Chondrocyte (in vitro differentiated cells): ENCODE measurements at regions not wholly inside any gene's neighbourhood (a gene's known extent, or its start where the extent isn't known, plus 50 kb on each side); places are given as distances from the start of the nearest gene placed in this dataset.

Source experiments
- DNase-seq: peaks from one replicate; pipeline ENCODE4 v3.0.0; 2021; ENCODE audit warnings: mixed read lengths, low spot score
- H3K27ac Mint-ChIP-seq: one replicate; pipeline ENCODE4 v1.8.0; 2021; ENCODE audit warnings: mild to moderate bottlenecking, moderate library complexity, mixed read lengths; ENCODE audit not compliant: unreplicated experiment
- H3K27me3 Mint-ChIP-seq: 2 replicates; pipeline ENCODE4 v1.8.0; 2021; ENCODE audit warnings: low read depth, mixed read lengths
- H3K36me3 Mint-ChIP-seq: 2 replicates; pipeline ENCODE4 v1.8.0; 2021; ENCODE audit warnings: low read depth, mixed read lengths
- H3K4me1 Mint-ChIP-seq: 2 replicates; pipeline ENCODE4 v1.8.0; 2021; ENCODE audit warnings: low read depth, mild to moderate bottlenecking, mixed read lengths
- H3K4me3 Mint-ChIP-seq: one replicate; pipeline ENCODE4 v1.8.0; 2021; ENCODE audit warnings: mild to moderate bottlenecking, moderate library complexity, mixed read lengths; ENCODE audit not compliant: unreplicated experiment
- H3K9me3 Mint-ChIP-seq: 2 replicates; pipeline ENCODE4 v1.8.0; 2021; ENCODE audit warnings: low read depth, mixed read lengths
- CTCF ChIP-seq: fragments of 200-600 bp; sonication (generic); IDR thresholded peaks from 2 replicates; pipeline ENCODE4 v1.5.0; 2021; ENCODE audit warnings: antibody characterized with exemption, mild to moderate bottlenecking, moderate library complexity

GRCh38 chr3:181868576-181869082, 156.9 kb downstream of the SOX2 start:
- Mint-ChIP-seq H3K9me3 (no peaks in the 10 kb centered on the region), H3K36me3 (no peaks in the 10 kb centered on the region), H3K27ac (no peak overlapping the region), H3K4me1 (no peaks in the 10 kb centered on the region), H3K27me3 (no peaks in the 10 kb centered on the region), H3K4me3 (no peak overlapping the region)
- DNase-seq: no peak
- no peak for TF ChIP-seq CTCF

GRCh38 chr3:181872887-181873286, 161.2 kb downstream of the SOX2 start:
- no peaks in the 10 kb centered on the region for H3K36me3 Mint-ChIP-seq
- H3K4me1 Mint-ChIP-seq: no peaks in the 10 kb centered on the region
- H3K27me3 Mint-ChIP-seq: no peaks in the 10 kb centered on the region
- no peak for DNase-seq
- TF ChIP-seq CTCF: no peak
- no peak overlapping the region for H3K27ac Mint-ChIP-seq
- no peak overlapping the region for H3K4me3 Mint-ChIP-seq
- no peaks in the 10 kb centered on the region for H3K9me3 Mint-ChIP-seq

- Mint-ChIP-seq H3K4me3 (no peak overlapping the region), H3K36me3 (no peaks in the 10 kb centered on the region), H3K9me3 (no peaks in the 10 kb centered on the region), H3K4me1 (no peaks in the 10 kb centered on the region), H3K27me3 (no peaks in the 10 kb centered on the region), H3K27ac (no peak overlapping the region)
- no peak for TF ChIP-seq CTCF
- DNase-seq: no peak
Observed at GRCh38 chr3:181879926-181880325, 168.2 kb downstream of the SOX2 start.

- H3K9me3 Mint-ChIP-seq: no peaks in the 10 kb centered on the region
- no peak overlapping the region for H3K4me3 Mint-ChIP-seq
- H3K27me3 Mint-ChIP-seq: no peaks in the 10 kb centered on the region
- H3K27ac Mint-ChIP-seq: no peak overlapping the region
- no peak for TF ChIP-seq CTCF
- H3K36me3 Mint-ChIP-seq: no peaks in the 10 kb centered on the region
- H3K4me1 Mint-ChIP-seq: no peaks in the 10 kb centered on the region
- no peak for DNase-seq
Observed at GRCh38 chr3:181880331-181880730, 168.6 kb downstream of the SOX2 start.

- no peaks in the 10 kb centered on the region for H3K4me1 Mint-ChIP-seq
- H3K36me3 Mint-ChIP-seq: no peaks in the 10 kb centered on the region
- no peak overlapping the region for H3K4me3 Mint-ChIP-seq
- no peaks in the 10 kb centered on the region for H3K9me3 Mint-ChIP-seq
- no peak for TF ChIP-seq CTCF
- H3K27me3 Mint-ChIP-seq: no peaks in the 10 kb centered on the region
- H3K27ac Mint-ChIP-seq: no peak overlapping the region
- DNase-seq: no peak
Observed at GRCh38 chr3:181881749-181882148, 170.0 kb downstream of the SOX2 start.
